PC-3 (cell line): ENCODE measurements at regions not wholly inside any gene's neighbourhood (a gene's known extent, or its start where the extent isn't known, plus 50 kb on each side); places are given as distances from the start of the nearest gene placed in this dataset.

Experiments
- ATAC-seq: fragments of 200-7000 bp; cut with Tn5 transposase; 2 replicates; pipeline ENCODE4 v1.9.1; 2020; ENCODE audit warnings: mild to moderate bottlenecking, moderate library complexity
- BruUV-seq: library from RNA; stranded (reverse); fragments of 400-500 nt; replicated peaks from 2 replicates; lab custom pipeline; 2021; lab: Mats Ljungman, UMichigan
- CTCF ChIA-PET: fragments of 300-600 bp; sonication (Branson Sonifier 250); formaldehyde crosslinking; loops from one replicate; lab custom pipeline; 2022; ENCODE audit warnings: antibody characterized with exemption; lab: Charles Lee
- POLR2A ChIA-PET: fragments of 300-600 bp; sonication (Branson Sonifier 250); formaldehyde crosslinking; loops from one replicate; lab custom pipeline; 2022; ENCODE audit warnings: antibody characterized with exemption; ENCODE audit not compliant: unreplicated experiment; lab: Charles Lee
- DNase-seq: peaks from one replicate; pipeline ENCODE4 v3.0.0-alpha.2; 2015
- H2AFZ ChIP-seq: fragments of 300-600 bp; sonication (generic); 2 replicates; pipeline ENCODE4 v1.6.0; 2016; ENCODE audit warnings: antibody characterized with exemption, low read length
- H3F3A ChIP-seq: fragments of 300-600 bp; sonication (generic); one replicate; pipeline ENCODE4 v1.6.0; 2017; ENCODE audit warnings: antibody characterized with exemption, low read length, control low read depth, mild to moderate bottlenecking; ENCODE audit not compliant: unreplicated experiment
- H3K27ac ChIP-seq: fragments of 300-600 bp; sonication (generic); 2 replicates; pipeline ENCODE4 v1.5.1; 2016; ENCODE audit warnings: mild to moderate bottlenecking, low read length
- H3K27me3 ChIP-seq: fragments of 300-600 bp; sonication (generic); 2 replicates; pipeline ENCODE4 v1.6.1; 2016; ENCODE audit warnings: low read length, mixed read lengths
- H3K36me3 ChIP-seq: fragments of 300-600 bp; sonication (generic); 2 replicates; pipeline ENCODE4 v1.6.1; 2016; ENCODE audit warnings: low read depth, mixed run types, low read length, mixed read lengths
- H3K4me1 ChIP-seq: fragments of 300-600 bp; sonication (generic); 2 replicates; pipeline ENCODE4 v1.5.1; 2016; ENCODE audit warnings: low read length; ENCODE audit not compliant: insufficient read depth
- H3K4me2 ChIP-seq: fragments of 300-600 bp; sonication (generic); 2 replicates; pipeline ENCODE4 v1.6.0; 2016; ENCODE audit warnings: low read length
- H3K4me3 ChIP-seq: fragments of 300-600 bp; sonication (generic); 2 replicates; pipeline ENCODE4 v1.5.1; 2016; ENCODE audit warnings: mild to moderate bottlenecking, low read length, mixed read lengths
- H3K79me2 ChIP-seq: fragments of 300-600 bp; sonication (generic); 2 replicates; pipeline ENCODE4 v1.6.1; 2017; ENCODE audit warnings: low read length, mixed read lengths
- H3K9ac ChIP-seq: fragments of 300-600 bp; sonication (generic); 2 replicates; pipeline ENCODE4 v1.6.0; 2016; ENCODE audit warnings: mild to moderate bottlenecking, low read length
- H3K9me2 ChIP-seq: fragments of 300-600 bp; sonication (generic); replicated peaks from 2 replicates; pipeline ENCODE4 v1.6.1; 2016; ENCODE audit warnings: mixed run types, low read length, mixed read lengths
- H3K9me3 ChIP-seq: fragments of 300-600 bp; sonication (generic); 2 replicates; pipeline ENCODE4 v1.6.1; 2016; ENCODE audit warnings: low read length, mixed read lengths
- H4K20me1 ChIP-seq: fragments of 300-600 bp; sonication (generic); 2 replicates; pipeline ENCODE4 v1.6.1; 2016; ENCODE audit warnings: low read length, mixed read lengths
- EZH2 ChIP-seq: fragments of 300-600 bp; sonication (generic); IDR thresholded peaks from one replicate; pipeline ENCODE4 v1.6.1; 2017; ENCODE audit warnings: antibody characterized with exemption, mild to moderate bottlenecking, low read length; ENCODE audit not compliant: unreplicated experiment
- EZH2phosphoT487 ChIP-seq: fragments of 300-600 bp; sonication (generic); IDR thresholded peaks from 2 replicates; pipeline ENCODE4 v1.6.1; 2018; ENCODE audit warnings: mild to moderate bottlenecking, antibody characterized with exemption, low read length, borderline replicate concordance
- intact Hi-C: fragments of 100-400 bp; cut with micrococcal nuclease; formaldehyde crosslinking; loops from 2 replicates; pipeline ENCODE4 v1.9.0; 2023
- TF ChIP-seq, protein P1 (sequence below): fragments of 300-600 bp; sonication (generic); conservative IDR thresholded peaks from 2 replicates; pipeline ENCODE4 v1.5.1; 2017; ENCODE audit warnings: antibody characterized with exemption, low read depth, mild to moderate bottlenecking, low read length

DNA sequence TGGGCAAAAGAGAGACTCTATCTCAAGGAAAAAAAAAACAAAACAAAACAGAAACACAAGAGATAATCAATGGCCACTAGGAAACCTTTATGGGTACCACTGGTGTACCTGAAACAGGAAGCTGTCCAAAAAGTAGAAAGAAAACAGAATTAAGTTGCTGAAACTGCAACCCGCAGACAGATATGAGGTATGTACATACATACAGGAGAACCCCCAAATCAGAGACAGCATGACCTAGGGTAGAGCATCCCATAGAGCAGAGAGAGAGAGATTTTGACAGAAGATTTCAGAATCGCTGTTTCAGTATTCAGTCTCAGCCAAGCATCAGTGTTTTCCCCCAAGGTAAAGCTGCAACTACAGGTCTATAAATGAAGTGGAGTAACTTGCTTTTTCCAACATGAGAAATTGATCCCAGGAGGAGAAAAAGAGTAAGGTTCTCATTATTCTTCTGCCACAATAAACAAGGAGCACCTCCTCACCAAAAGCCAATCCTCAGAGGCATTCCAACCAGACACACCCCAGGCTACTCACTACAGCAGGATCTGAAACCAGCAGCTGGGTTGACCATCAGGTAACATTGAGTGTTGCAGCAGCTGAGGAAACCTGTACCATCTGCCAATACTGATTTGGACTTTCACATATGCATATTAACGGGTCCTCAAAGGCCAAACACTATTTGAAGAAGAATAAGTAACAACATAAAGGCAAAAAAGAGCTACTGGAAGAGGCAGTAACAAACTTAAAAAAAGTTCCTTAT lies 630.0 kb downstream of the TAF11L14 start:
- TF ChIP-seq EZH2 (no peak), EZH2phosphoT487 (no peak)
- H2AFZ ChIP-seq, result no peak overlapping the region
- no peaks in the 10 kb centered on the region for H4K20me1 ChIP-seq
- ATAC-seq (no peak), DNase-seq (no peak)
- intact Hi-C loops, result no loop called here
- no peak overlapping the region for H3K27ac ChIP-seq
- no peaks in the 10 kb centered on the region for H3K4me1 ChIP-seq
- H3K79me2 ChIP-seq, result no peaks in the 10 kb centered on the region
- ChIA-PET CTCF (no interaction called here), POLR2A (no interaction called here)
- H3K4me3 ChIP-seq, result no peak overlapping the region
- H3K9me3 ChIP-seq, result no peaks in the 10 kb centered on the region
- no peaks in the 10 kb centered on the region for H3F3A ChIP-seq
- H3K9me2 ChIP-seq, result no peaks in the 10 kb centered on the region
- H3K4me2 ChIP-seq, result no peak overlapping the region
- H3K9ac ChIP-seq, result no peak overlapping the region
- H3K27me3 ChIP-seq, result no peaks in the 10 kb centered on the region
- H3K36me3 ChIP-seq, result no peaks in the 10 kb centered on the region
- BruUV-seq, result no TSS peak

DNA sequence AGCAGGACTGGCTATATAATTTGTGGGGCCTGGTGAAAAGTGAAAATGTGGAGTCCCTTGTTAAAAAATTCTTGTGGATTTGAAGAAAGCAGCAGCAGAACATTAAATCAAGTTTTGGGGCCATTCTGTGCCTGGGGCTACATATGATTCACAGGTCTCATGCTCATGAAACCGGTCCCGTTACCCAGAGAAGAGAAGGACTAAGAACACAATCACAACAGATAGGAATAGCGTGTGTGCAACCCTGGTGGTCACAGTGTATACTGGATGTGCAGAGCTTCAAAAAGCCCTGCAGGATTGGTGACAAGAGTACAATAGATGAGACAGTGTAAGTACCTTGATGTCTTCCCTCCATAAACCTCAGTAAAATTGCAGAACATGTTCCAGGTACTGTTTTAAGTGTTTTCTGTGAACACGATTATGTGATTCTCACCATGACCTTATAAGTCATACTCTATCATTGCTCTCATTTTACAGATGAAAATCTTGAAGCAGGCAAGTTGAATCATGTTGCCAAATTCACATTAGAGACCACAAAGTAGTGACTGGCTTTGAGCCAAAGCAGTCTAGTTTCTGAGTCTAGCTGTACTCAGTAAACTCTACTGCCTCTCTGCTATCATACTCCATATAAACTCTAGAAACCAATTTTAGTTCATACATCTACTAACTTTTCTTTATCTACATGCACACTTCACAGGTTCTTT lies 636.5 kb downstream of the TAF11L14 start:
- Histone ChIP-seq H3K4me2 (no peak overlapping the region), H3F3A (no peaks in the 10 kb centered on the region), H3K9me3 (no peaks in the 10 kb centered on the region), H3K36me3 (no peaks in the 10 kb centered on the region), H3K4me1 (no peaks in the 10 kb centered on the region), H3K27me3 (no peaks in the 10 kb centered on the region), H3K9ac (no peak overlapping the region), H2AFZ (no peak overlapping the region), H3K79me2 (no peaks in the 10 kb centered on the region), H3K9me2 (peaks cover 7% of the 10 kb centered on the region; the same call in 1 of the 2 replicates), H3K27ac (no peak overlapping the region), H4K20me1 (no peaks in the 10 kb centered on the region), H3K4me3 (no peak overlapping the region)
- CTCF ChIA-PET, result no interaction called here
- DNase-seq (peak; percentile 23), ATAC-seq (no peak)
- intact Hi-C loops, result no loop called here
- POLR2A ChIA-PET, result no interaction called here
- no TSS peak for BruUV-seq
- TF ChIP-seq, protein P1, sequence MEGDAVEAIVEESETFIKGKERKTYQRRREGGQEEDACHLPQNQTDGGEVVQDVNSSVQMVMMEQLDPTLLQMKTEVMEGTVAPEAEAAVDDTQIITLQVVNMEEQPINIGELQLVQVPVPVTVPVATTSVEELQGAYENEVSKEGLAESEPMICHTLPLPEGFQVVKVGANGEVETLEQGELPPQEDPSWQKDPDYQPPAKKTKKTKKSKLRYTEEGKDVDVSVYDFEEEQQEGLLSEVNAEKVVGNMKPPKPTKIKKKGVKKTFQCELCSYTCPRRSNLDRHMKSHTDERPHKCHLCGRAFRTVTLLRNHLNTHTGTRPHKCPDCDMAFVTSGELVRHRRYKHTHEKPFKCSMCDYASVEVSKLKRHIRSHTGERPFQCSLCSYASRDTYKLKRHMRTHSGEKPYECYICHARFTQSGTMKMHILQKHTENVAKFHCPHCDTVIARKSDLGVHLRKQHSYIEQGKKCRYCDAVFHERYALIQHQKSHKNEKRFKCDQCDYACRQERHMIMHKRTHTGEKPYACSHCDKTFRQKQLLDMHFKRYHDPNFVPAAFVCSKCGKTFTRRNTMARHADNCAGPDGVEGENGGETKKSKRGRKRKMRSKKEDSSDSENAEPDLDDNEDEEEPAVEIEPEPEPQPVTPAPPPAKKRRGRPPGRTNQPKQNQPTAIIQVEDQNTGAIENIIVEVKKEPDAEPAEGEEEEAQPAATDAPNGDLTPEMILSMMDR, result no peak
- no peak for TF ChIP-seq EZH2phosphoT487
- TF ChIP-seq EZH2, result no peak

DNA sequence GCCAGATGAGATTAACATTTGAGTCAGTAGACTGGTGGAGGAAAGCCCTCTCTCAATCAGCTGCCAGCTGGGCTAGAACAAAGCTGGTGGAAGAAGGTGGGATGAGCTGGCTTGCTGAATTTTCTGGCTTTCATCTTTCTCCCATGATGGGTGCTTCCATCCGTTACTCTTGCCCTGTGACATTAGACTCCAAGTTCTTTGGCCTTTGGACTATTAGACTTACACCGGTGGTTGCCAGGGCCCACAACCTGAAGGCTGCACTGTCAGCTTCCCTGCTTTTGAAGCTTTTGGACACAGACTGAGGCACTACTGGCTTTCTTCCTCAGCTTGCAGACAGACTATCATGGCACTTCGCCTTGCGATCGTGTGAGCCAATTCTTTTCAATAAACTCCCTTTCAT lies 642.7 kb downstream of the TAF11L14 start:
- Histone ChIP-seq H3K9me3 (no peaks in the 10 kb centered on the region), H3K79me2 (no peaks in the 10 kb centered on the region), H3K9me2 (peaks cover 7% of the 10 kb centered on the region; the same call in 1 of the 2 replicates), H3F3A (no peaks in the 10 kb centered on the region), H3K27me3 (no peaks in the 10 kb centered on the region), H4K20me1 (no peaks in the 10 kb centered on the region), H3K4me2 (no peak overlapping the region), H3K4me1 (no peaks in the 10 kb centered on the region), H3K36me3 (no peaks in the 10 kb centered on the region), H3K27ac (no peak overlapping the region), H2AFZ (no peak overlapping the region), H3K4me3 (no peak overlapping the region), H3K9ac (no peak overlapping the region)
- ChIA-PET CTCF (no interaction called here), POLR2A (no interaction called here)
- ATAC-seq, result no peak
- no TSS peak for BruUV-seq
- TF ChIP-seq, protein P1, result no peak
- no peak for TF ChIP-seq EZH2
- TF ChIP-seq EZH2phosphoT487, result no peak
- DNase-seq, result no peak
- intact Hi-C loops, result no loop called here
